Cardiac muscle cell (in vitro differentiated cells and primary cell): ENCODE measurements at regions not wholly inside any gene's neighbourhood (a gene's known extent, or its start where the extent isn't known, plus 50 kb on each side); places are given as distances from the start of the nearest gene placed in this dataset.

Source experiments
- DNase-seq, 2 donors: peaks; one replicate each; pipeline versions ENCODE4 v3.0.0 to v3.0.0-alpha.2; 2010 to 2017; ENCODE audit warnings: low read depth in 1 of 2, low spot score in 1 of 2
- H3K27ac ChIP-seq: fragments of 200-600 bp; sonication (generic); 2 replicates; pipeline ENCODE4 v1.5.1; 2016
- H3K27me3 ChIP-seq: fragments of 200-600 bp; sonication (generic); 2 replicates; pipeline ENCODE4 v1.6.0; 2016; ENCODE audit warnings: control low read depth
- H3K36me3 ChIP-seq: fragments of 200-600 bp; sonication (generic); 2 replicates; pipeline ENCODE4 v1.5.1; 2016; ENCODE audit warnings: control low read depth
- H3K4me1 ChIP-seq: fragments of 200-600 bp; sonication (generic); 2 replicates; pipeline ENCODE4 v1.8.1; 2017; ENCODE audit warnings: low read depth, mild to moderate bottlenecking, mixed run types
- H3K4me3 ChIP-seq: fragments of 200-600 bp; sonication (generic); 2 replicates; pipeline ENCODE4 v1.5.1; 2016; ENCODE audit warnings: mild to moderate bottlenecking
- H3K9me3 ChIP-seq: fragments of 200-600 bp; sonication (generic); 2 replicates; pipeline ENCODE4 v1.5.1; 2017; ENCODE audit warnings: low read depth, mild to moderate bottlenecking, control low read depth
- TF ChIP-seq, protein P1 (sequence below): IDR thresholded peaks from 2 replicates; pipeline ENCODE4 v1.5.1; 2012; ENCODE audit warnings: low read depth, mild to moderate bottlenecking, low read length

DNA sequence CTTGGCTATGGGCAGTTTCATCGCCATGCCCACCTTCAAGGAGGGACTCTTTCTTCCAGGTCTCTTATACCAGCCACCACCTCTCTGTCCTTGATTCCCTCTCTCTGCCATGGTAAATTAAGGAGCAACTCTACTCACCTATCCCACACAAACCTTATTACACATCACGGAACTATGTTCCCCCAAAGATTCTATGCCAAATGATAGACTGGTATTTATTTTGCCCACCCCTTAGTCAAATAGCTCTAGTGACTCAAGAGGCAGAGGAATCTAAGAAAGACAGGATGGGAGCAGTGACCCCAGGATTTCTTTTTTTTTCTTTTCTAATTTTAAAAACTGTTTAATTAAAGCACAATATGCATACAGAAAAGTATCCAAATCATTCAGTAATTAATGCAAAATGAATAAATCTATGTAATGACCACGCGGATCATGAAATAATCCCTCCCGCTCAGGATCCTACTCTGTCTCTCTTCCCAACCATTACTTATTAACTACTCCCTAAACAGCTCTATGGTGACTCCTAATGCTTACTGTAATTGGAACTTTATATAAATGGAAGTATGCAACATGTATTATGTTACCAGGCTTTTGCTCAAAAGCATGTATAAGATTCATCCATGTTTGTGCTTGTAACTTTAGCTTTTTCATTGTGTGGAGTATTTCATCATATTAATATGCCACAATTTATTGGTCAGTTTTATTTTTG is 410.8 kb upstream of the RASGRP1 start:
- no peaks in the 10 kb centered on the region for H3K27me3 ChIP-seq
- no peaks in the 10 kb centered on the region for H3K4me1 ChIP-seq
- no peaks in the 10 kb centered on the region for H3K36me3 ChIP-seq
- no peak for DNase-seq
- no peaks in the 10 kb centered on the region for H3K9me3 ChIP-seq
- TF ChIP-seq, protein P1, sequence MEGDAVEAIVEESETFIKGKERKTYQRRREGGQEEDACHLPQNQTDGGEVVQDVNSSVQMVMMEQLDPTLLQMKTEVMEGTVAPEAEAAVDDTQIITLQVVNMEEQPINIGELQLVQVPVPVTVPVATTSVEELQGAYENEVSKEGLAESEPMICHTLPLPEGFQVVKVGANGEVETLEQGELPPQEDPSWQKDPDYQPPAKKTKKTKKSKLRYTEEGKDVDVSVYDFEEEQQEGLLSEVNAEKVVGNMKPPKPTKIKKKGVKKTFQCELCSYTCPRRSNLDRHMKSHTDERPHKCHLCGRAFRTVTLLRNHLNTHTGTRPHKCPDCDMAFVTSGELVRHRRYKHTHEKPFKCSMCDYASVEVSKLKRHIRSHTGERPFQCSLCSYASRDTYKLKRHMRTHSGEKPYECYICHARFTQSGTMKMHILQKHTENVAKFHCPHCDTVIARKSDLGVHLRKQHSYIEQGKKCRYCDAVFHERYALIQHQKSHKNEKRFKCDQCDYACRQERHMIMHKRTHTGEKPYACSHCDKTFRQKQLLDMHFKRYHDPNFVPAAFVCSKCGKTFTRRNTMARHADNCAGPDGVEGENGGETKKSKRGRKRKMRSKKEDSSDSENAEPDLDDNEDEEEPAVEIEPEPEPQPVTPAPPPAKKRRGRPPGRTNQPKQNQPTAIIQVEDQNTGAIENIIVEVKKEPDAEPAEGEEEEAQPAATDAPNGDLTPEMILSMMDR, result no peak
- H3K27ac ChIP-seq, result no peak overlapping the region
- no peak overlapping the region for H3K4me3 ChIP-seq

DNA sequence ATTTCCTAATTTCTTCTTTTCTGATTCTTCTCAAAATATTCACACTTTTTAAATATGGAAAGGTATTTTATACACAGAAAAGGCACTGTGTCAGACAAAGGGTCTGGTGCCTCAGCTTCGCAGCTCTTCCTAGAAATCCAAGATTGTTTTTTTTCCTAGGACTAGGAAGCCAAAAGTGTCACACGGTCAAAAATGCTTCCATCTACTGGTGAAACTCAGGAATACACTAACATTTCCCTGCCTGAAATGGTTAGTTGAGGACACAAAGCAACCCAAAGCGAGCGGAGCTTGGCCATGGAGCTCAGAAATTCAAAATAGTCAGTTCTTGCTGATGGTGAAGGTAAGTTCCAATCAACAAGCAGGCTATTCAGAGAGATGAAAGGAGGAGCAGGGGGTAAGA is 426.5 kb upstream of the RASGRP1 start:
- DNase-seq, result peak; percentile 55 to 85

DNA sequence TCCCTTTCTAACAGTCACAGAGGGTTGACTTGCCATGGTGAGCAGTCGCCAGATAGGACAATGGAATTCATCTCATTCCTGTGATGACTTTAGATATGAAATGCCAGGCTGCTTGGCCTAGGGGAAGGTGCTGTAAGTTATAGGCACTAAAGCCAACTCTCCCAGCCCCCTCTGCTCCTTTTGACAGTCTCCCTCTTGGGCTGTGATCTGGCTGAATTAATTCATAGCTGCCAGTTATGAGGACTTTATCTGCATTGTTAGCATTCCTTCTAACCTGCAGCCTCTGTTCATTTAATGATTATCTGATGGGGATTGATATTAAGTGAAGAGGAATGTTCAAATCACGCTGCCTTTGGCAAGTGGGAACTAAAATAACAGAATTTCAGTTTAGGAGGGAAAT is 427.1 kb upstream of the RASGRP1 start:
- Histone ChIP-seq H3K36me3 (no peaks in the 10 kb centered on the region), H3K4me1 (peaks cover 13% of the 10 kb centered on the region), H3K9me3 (no peaks in the 10 kb centered on the region), H3K27me3 (no peaks in the 10 kb centered on the region), H3K4me3 (no peak overlapping the region), H3K27ac (no peak overlapping the region)
- TF ChIP-seq, protein P1, result no peak
- DNase-seq, result peak; percentile 4 to 62

More for the DNA sequence above, 426.5 kb upstream of the RASGRP1 start:
- no peaks in the 10 kb centered on the region for H3K9me3 ChIP-seq
- TF ChIP-seq, protein P1, result peak; percentile 65
- H3K27ac ChIP-seq, result no peak overlapping the region
- H3K36me3 ChIP-seq, result no peaks in the 10 kb centered on the region
- H3K27me3 ChIP-seq, result no peaks in the 10 kb centered on the region
- H3K4me3 ChIP-seq, result no peak overlapping the region
- peaks cover 13% of the 10 kb centered on the region for H3K4me1 ChIP-seq

- no peaks in the 10 kb centered on the region for H3K27me3 ChIP-seq
- H3K36me3 ChIP-seq, result no peaks in the 10 kb centered on the region
- no peaks in the 10 kb centered on the region for H3K9me3 ChIP-seq
- H3K27ac ChIP-seq, result no peak overlapping the region
- peaks cover 13% of the 10 kb centered on the region for H3K4me1 ChIP-seq
- TF ChIP-seq, protein P1, result no peak
- no peak overlapping the region for H3K4me3 ChIP-seq
- peak; percentile 55 to 65 for DNase-seq
These were observed 427.9 kb upstream of the RASGRP1 start for GRCh38 chr15:38992506-38992905.

DNA sequence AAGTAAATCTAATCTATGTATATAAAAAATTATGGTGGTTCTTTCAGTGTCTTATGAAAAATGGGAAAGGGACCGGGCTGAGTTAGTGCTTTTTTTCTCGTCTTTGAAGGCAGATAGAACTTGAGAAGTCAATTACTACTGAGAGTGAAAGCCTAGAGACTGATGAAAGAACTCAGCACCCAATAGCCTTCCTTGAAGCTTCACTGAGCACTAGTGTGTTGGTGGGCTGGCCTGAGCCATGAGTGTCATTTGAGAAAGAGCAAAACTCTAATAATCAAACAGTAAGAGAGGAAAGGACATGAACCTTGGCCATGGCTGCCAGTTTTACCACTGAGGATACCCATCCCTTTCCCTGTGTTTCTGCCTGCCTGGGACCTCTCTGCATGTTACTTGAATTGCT is 428.3 kb upstream of the RASGRP1 start:
- TF ChIP-seq, protein P1, result no peak
- H3K9me3 ChIP-seq, result no peaks in the 10 kb centered on the region

More for the DNA sequence above, 428.3 kb upstream of the RASGRP1 start:
- peaks cover 13% of the 10 kb centered on the region for H3K4me1 ChIP-seq
- H3K4me3 ChIP-seq, result no peak overlapping the region
- DNase-seq, result peak in 1 of 2 donors; percentile 50
- no peak overlapping the region for H3K27ac ChIP-seq
- no peaks in the 10 kb centered on the region for H3K36me3 ChIP-seq
- H3K27me3 ChIP-seq, result no peaks in the 10 kb centered on the region
